NT2/D1 (cell line): ENCODE measurements at regions not wholly inside any gene's neighbourhood (a gene's known extent, or its start where the extent isn't known, plus 50 kb on each side); places are given as distances from the start of the nearest gene placed in this dataset.

Source experiments
- SUZ12 ChIP-seq: IDR thresholded peaks from 2 replicates; pipeline ENCODE4 v1.6.1; 2011; ENCODE audit not compliant: insufficient read length, insufficient read depth; ENCODE audit errors: extremely low read depth
- YY1 ChIP-seq: IDR thresholded peaks from 2 replicates; pipeline ENCODE4 v1.6.1; 2011; ENCODE audit not compliant: insufficient read length, insufficient read depth
- ZNF274 ChIP-seq: IDR thresholded peaks from 2 replicates; pipeline ENCODE4 v1.6.1; 2011; ENCODE audit warnings: mild to moderate bottlenecking, low read depth, low read length

DNA sequence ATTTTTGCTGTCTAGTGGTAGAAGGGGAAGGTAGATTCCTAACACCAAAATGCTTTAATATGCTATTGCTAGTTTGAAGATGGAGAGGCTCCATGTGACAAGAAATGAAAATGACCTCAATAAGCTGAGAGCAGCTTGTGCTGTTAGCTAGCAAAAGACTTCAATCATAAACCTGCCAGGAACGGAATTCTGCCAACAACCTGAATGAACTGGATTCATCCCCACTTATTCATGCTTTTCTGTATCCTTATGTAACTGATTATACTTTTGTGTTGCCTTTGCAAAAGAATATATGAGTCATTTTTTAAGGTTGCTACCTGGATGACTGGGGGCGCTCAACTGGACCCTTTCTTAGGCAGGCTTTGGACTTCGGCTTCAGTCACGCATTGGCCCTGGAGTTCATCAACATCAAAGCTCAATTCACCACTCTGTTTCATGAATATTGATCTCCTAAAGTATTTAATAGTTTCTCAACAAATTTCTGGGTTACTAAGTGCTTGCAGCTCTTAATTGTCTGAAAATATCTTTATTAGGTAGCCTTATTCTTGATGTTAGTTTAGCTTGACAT is 97.5 kb upstream of the KCNJ3 start:
- no peak for TF ChIP-seq ZNF274
- TF ChIP-seq YY1 = no peak
- no peak for TF ChIP-seq SUZ12
